ENCODE measurements at regions not wholly inside any gene's neighbourhood (a gene's known extent, or its start where the extent isn't known, plus 50 kb on each side); places are given as distances from the start of the nearest gene placed in this dataset.

GRCh38 chr2:36087344-36087743 lies 268.2 kb upstream of the CRIM1 start:
- TF ChIP-seq EZH2 (IDR thresholded peaks at IDR 0.05; ENCODE audit: borderline replicate concordance, insufficient read depth, low read length, poor library complexity, severe bottlenecking), result no peak
- TF ChIP-seq, protein P1, sequence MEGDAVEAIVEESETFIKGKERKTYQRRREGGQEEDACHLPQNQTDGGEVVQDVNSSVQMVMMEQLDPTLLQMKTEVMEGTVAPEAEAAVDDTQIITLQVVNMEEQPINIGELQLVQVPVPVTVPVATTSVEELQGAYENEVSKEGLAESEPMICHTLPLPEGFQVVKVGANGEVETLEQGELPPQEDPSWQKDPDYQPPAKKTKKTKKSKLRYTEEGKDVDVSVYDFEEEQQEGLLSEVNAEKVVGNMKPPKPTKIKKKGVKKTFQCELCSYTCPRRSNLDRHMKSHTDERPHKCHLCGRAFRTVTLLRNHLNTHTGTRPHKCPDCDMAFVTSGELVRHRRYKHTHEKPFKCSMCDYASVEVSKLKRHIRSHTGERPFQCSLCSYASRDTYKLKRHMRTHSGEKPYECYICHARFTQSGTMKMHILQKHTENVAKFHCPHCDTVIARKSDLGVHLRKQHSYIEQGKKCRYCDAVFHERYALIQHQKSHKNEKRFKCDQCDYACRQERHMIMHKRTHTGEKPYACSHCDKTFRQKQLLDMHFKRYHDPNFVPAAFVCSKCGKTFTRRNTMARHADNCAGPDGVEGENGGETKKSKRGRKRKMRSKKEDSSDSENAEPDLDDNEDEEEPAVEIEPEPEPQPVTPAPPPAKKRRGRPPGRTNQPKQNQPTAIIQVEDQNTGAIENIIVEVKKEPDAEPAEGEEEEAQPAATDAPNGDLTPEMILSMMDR (IDR thresholded peaks at IDR 0.05; ENCODE audit: poor library complexity, severe bottlenecking), result no peak
- TF ChIP-seq EP300 (conservative IDR thresholded peaks at IDR 0.05; ENCODE audit: poor library complexity, severe bottlenecking), result no peak
- no peak for TF ChIP-seq POLR2AphosphoS5 (IDR thresholded peaks at IDR 0.05)
- TF ChIP-seq RAD21 (conservative IDR thresholded peaks at IDR 0.05), result no peak
- TF ChIP-seq MXI1 (conservative IDR thresholded peaks at IDR 0.05; ENCODE audit: poor library complexity, severe bottlenecking), result no peak
